ENCODE measurements at regions not wholly inside any gene's neighbourhood (a gene's known extent, or its start where the extent isn't known, plus 50 kb on each side); places are given as distances from the start of the nearest gene placed in this dataset.
"Not testable (repeated sequence)": the region's sequence is repeated elsewhere in the genome, so short reads cannot be mapped to it uniquely, and the experiment has no call there.

- not testable (repeated sequence) for TF ChIP-seq CTCF (IDR thresholded peaks at IDR 0.05); RAD21 (IDR thresholded peaks at IDR 0.05; ENCODE audit: low read length)
Measured at GRCh38 chr2:111533557-111534247, 350.3 kb downstream of the ANAPC1 start.
